ENCODE measurements at regions not wholly inside any gene's neighbourhood (a gene's known extent, or its start where the extent isn't known, plus 50 kb on each side); places are given as distances from the start of the nearest gene placed in this dataset.

- TF ChIP-seq ASH2L (IDR thresholded peaks at IDR 0.05; ENCODE audit: low read length), result no peak
- TF ChIP-seq POU5F1 (IDR thresholded peaks at IDR 0.05; ENCODE audit: low read depth, low read length), result no peak
- no peak for TF ChIP-seq EP300 (IDR thresholded peaks at IDR 0.05; ENCODE audit: borderline replicate concordance in 1 of 2, low read depth in 2 of 2, low read length in 2 of 2)
- TF ChIP-seq RBBP5 (IDR thresholded peaks at IDR 0.05; ENCODE audit: borderline replicate concordance, low read depth, low read length), result no peak
- no peak for TF ChIP-seq CEBPB (IDR thresholded peaks at IDR 0.05; ENCODE audit: low read depth, low read length)
- TF ChIP-seq CBX8 (IDR thresholded peaks at IDR 0.05; ENCODE audit: borderline replicate concordance, low read depth, low read length), result no peak
Measured at GRCh38 chr5:18967637-18968036, 1020.4 kb downstream of the CDH18 start (continued).

Data from H1 (cell line).